ENCODE measurements at regions not wholly inside any gene's neighbourhood (a gene's known extent, or its start where the extent isn't known, plus 50 kb on each side); places are given as distances from the start of the nearest gene placed in this dataset.

DNA sequence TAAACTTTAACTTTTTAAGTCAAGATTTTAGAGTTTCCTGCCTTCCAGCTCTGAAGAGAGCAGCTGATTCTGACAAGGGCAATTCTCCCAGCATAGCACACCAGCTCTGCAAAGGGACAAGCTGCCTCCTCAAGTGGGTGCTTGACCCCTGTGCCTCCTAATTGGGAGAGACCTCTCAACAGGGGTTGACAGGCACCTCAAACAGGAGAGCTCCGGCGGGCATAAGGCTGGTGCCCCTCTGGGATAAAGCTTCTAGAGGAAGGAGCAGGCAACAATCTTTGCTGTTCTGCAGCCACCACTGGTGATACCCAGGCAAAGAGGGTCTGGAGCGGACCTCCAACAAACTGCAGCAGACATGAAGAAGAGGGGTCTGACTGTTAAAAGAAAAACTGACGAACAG, 872.9 kb upstream of the PCDH10 start:
- H3K27ac ChIP-seq, result no peak overlapping the region
- H3K36me3 ChIP-seq, result no peaks in the 10 kb centered on the region
- TF ChIP-seq, protein P1, sequence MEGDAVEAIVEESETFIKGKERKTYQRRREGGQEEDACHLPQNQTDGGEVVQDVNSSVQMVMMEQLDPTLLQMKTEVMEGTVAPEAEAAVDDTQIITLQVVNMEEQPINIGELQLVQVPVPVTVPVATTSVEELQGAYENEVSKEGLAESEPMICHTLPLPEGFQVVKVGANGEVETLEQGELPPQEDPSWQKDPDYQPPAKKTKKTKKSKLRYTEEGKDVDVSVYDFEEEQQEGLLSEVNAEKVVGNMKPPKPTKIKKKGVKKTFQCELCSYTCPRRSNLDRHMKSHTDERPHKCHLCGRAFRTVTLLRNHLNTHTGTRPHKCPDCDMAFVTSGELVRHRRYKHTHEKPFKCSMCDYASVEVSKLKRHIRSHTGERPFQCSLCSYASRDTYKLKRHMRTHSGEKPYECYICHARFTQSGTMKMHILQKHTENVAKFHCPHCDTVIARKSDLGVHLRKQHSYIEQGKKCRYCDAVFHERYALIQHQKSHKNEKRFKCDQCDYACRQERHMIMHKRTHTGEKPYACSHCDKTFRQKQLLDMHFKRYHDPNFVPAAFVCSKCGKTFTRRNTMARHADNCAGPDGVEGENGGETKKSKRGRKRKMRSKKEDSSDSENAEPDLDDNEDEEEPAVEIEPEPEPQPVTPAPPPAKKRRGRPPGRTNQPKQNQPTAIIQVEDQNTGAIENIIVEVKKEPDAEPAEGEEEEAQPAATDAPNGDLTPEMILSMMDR (IDR thresholded peaks at IDR 0.05), result no peak
- no peak for TF ChIP-seq EP300 (IDR thresholded peaks at IDR 0.05)
- TF ChIP-seq POLR2AphosphoS5 (IDR thresholded peaks at IDR 0.05), result no peak
- no peak for TF ChIP-seq POLR2A (IDR thresholded peaks at IDR 0.05)
- DNase-seq (ENCODE audit: low spot score in 2 of 2), result peak in 1 of 2 donors; percentile 64
- no peaks in the 10 kb centered on the region for H3K9me3 ChIP-seq
- H3K4me3 ChIP-seq, result no peak overlapping the region
- no peaks in the 10 kb centered on the region for H3K27me3 ChIP-seq
- 88% methylated on average over 4 of the region's 4 CpGs for WGBS
- no peaks in the 10 kb centered on the region for H3K4me1 ChIP-seq

DNA sequence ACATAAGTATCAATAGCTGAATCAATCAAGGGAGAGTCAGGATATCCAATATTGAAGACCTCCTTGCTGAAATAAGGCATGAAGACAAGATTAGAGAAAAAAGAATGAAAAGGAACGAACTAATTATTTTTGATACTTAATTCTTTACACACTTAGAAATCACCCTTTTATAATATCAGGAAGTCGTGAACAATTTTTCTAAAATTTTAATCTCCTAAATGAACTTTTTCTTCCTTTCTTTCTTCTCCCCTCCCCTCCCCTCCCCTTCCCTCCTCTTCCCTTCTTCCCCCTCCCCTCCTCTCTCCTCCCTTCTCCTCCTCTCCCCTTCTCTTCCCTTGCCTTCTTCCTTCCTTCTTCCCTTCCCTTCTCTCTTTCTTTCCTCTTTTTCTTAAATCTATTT, 872.1 kb upstream of the PCDH10 start:
- Histone ChIP-seq H3K27ac (no peak overlapping the region), H3K27me3 (no peaks in the 10 kb centered on the region), H3K9me3 (no peaks in the 10 kb centered on the region), H3K36me3 (no peaks in the 10 kb centered on the region), H3K4me1 (no peaks in the 10 kb centered on the region), H3K4me3 (no peak overlapping the region)
- WGBS, result 91% methylated on average over 2 of the region's 2 CpGs
- TF ChIP-seq, protein P1 (IDR thresholded peaks at IDR 0.05), result no peak
- TF ChIP-seq POLR2A (IDR thresholded peaks at IDR 0.05) (no peak), POLR2AphosphoS5 (IDR thresholded peaks at IDR 0.05) (no peak), EP300 (IDR thresholded peaks at IDR 0.05) (no peak)
- DNase-seq (ENCODE audit: low spot score in 2 of 2), result no peak

DNA sequence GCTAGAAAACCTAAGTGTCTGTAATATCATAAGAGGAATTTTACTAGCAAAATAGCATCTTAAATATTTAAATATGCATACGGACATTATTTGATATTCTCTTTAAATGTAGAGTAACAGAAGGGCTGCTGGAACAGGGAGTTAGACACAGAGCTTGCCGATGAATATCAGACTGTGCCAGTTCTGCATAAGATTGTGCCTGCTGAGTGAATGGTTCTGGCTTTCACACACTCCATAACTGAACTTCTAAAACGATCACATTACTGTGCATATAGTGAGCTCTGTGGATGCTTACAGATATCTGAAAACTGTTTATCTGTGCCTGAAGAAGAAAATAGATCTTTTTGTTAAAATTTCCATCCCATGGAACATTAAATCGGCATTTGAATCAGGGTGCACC, 867.4 kb upstream of the PCDH10 start:
- DNase-seq (ENCODE audit: low spot score in 2 of 2), result no peak
- no peaks in the 10 kb centered on the region for H3K9me3 ChIP-seq
- WGBS, result 79% methylated on average over 4 of the region's 4 CpGs
- TF ChIP-seq POLR2A (IDR thresholded peaks at IDR 0.05) (no peak), POLR2AphosphoS5 (IDR thresholded peaks at IDR 0.05) (no peak), EP300 (IDR thresholded peaks at IDR 0.05) (no peak)
- TF ChIP-seq, protein P1 (IDR thresholded peaks at IDR 0.05), result no peak
- H3K4me3 ChIP-seq, result no peak overlapping the region
- H3K4me1 ChIP-seq, result no peaks in the 10 kb centered on the region
- H3K27ac ChIP-seq, result no peak overlapping the region
- no peaks in the 10 kb centered on the region for H3K27me3 ChIP-seq
- H3K36me3 ChIP-seq, result no peaks in the 10 kb centered on the region

DNA sequence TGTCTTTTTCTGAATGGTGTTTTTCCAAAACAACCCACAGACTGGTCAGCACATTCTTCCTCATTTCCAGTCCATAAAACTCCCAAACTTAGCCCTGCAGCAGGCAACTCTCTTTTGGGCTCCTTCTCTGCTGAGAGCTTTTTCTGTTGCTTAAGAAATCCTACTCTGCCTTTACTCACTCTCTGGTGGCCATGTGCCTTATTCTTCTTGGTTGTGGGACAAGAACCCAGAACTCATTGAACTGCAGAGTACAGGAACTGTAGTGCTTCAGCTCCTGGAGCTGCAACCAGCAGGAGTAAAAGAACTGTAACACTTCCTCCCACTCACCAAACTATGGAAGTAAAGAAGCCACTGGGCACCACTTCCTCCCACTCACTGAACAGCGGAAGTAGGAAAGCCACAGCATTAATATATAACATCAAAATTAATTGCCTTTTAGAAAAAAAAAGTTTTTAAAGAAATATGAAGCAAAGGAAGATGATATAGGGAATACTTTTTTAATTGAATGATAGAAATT, 864.1 kb upstream of the PCDH10 start:
- Histone ChIP-seq H3K4me3 (no peak overlapping the region), H3K36me3 (no peaks in the 10 kb centered on the region), H3K27ac (no peak overlapping the region), H3K4me1 (no peaks in the 10 kb centered on the region), H3K9me3 (no peaks in the 10 kb centered on the region), H3K27me3 (no peaks in the 10 kb centered on the region)
- TF ChIP-seq POLR2AphosphoS5 (IDR thresholded peaks at IDR 0.05), result no peak
- no peak for TF ChIP-seq POLR2A (IDR thresholded peaks at IDR 0.05)
- no peak for TF ChIP-seq EP300 (IDR thresholded peaks at IDR 0.05)
- 96% methylated on average over 1 of the region's 1 CpG for WGBS
- DNase-seq (ENCODE audit: low spot score in 2 of 2), result no peak

DNA sequence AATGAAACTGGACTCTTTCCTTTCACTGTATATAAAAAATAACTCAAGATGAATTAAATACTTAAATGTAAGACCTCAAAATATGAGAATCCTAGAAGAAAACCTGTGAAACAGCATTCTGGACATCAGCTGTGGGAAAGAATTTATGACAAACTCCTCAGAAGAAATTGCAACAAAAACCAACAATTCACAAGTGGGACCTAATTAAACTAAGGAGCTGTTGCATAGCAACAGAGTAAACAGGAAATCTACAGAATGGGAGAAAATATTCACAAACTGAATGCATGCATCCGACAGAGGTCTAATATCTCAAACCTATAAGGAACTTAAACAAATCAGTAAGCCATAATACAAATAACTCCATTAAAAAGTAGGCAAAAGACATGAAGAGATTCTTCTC, 851.7 kb upstream of the PCDH10 start:
- Histone ChIP-seq H3K9me3 (no peaks in the 10 kb centered on the region), H3K27ac (no peak overlapping the region), H3K4me3 (no peak overlapping the region), H3K27me3 (no peaks in the 10 kb centered on the region), H3K36me3 (no peaks in the 10 kb centered on the region), H3K4me1 (no peaks in the 10 kb centered on the region)
- no peak for DNase-seq (ENCODE audit: low spot score in 2 of 2)
- WGBS, result 35% methylated on average over 1 of the region's 1 CpG
- no peak for TF ChIP-seq EP300 (IDR thresholded peaks at IDR 0.05)
- no peak for TF ChIP-seq POLR2AphosphoS5 (IDR thresholded peaks at IDR 0.05)
- TF ChIP-seq, protein P1 (IDR thresholded peaks at IDR 0.05), result no peak

DNA sequence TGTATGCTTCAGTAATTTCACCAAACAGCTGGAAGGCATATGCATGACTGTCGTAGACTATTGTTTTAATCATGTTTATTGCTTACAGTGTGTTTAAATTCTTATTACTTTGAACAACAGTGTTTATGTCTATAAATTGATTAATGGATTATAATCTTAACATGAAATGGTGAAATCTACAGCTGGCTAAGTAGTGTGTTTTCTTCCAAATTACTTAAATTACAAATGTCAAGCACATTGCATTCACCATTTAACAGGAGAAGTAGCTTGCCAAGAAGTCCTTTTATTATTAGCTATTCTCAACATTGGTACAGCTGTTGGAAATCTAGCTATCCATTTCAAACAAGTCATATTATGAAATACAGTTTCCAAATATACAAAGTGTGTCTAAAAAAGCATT, 849.3 kb upstream of the PCDH10 start:
- Histone ChIP-seq H3K27ac (no peak overlapping the region), H3K27me3 (no peaks in the 10 kb centered on the region), H3K36me3 (no peaks in the 10 kb centered on the region), H3K9me3 (no peaks in the 10 kb centered on the region), H3K4me1 (no peaks in the 10 kb centered on the region), H3K4me3 (no peak overlapping the region)
- WGBS, result 47% methylated on average over 1 of the region's 1 CpG
- TF ChIP-seq, protein P1 (IDR thresholded peaks at IDR 0.05), result no peak
- TF ChIP-seq POLR2A (IDR thresholded peaks at IDR 0.05), result no peak
- TF ChIP-seq POLR2AphosphoS5 (IDR thresholded peaks at IDR 0.05), result no peak
- TF ChIP-seq EP300 (IDR thresholded peaks at IDR 0.05), result no peak
- DNase-seq (ENCODE audit: low spot score in 2 of 2), result no peak
